Gastrocnemius medialis (tissue), 4 donors: ENCODE measurements at regions not wholly inside any gene's neighbourhood (a gene's known extent, or its start where the extent isn't known, plus 50 kb on each side); places are given as distances from the start of the nearest gene placed in this dataset.

Experiments
- CTCF ChIP-seq, 5 experiments: fragments of 450-650 bp in 3 of 5; fragments of 200-600 bp in 2 of 5; sonication (generic) in 2 of 5; IDR thresholded peaks in 4 of 5; conservative IDR thresholded peaks in 1 of 5; 1 replicate in 4 of 5; 2 replicates in 1 of 5; pipeline ENCODE4 v1.5.1; 2016 to 2019; ENCODE audit warnings: antibody characterized with exemption in 5 of 5, mild to moderate bottlenecking in 3 of 5, moderate library complexity in 3 of 5
- POLR2A ChIP-seq, 2 donors: fragments of 450-650 bp; IDR thresholded peaks; one replicate each; pipeline ENCODE4 v1.6.1; 2017; ENCODE audit warnings: antibody characterized with exemption in 2 of 2, mild to moderate bottlenecking in 2 of 2, moderate library complexity in 2 of 2

- TF ChIP-seq CTCF (IDR thresholded peaks at IDR 0.05 in 4 of 5, conservative IDR thresholded peaks at IDR 0.05 in 1 of 5) = no peak
- TF ChIP-seq POLR2A (IDR thresholded peaks at IDR 0.05) = no peak
These were observed 1906.2 kb downstream of the C4orf33 start for GRCh38 chr4:131002132-131002531.
